ENCODE measurements at regions not wholly inside any gene's neighbourhood (a gene's known extent, or its start where the extent isn't known, plus 50 kb on each side); places are given as distances from the start of the nearest gene placed in this dataset.

- CTCF ChIA-PET = no interaction called here
- TF ChIP-seq SUZ12 (IDR thresholded peaks at IDR 0.05; ENCODE audit: unreplicated experiment) = no peak
- no peak for TF ChIP-seq PKNOX1 (IDR thresholded peaks at IDR 0.05)
- TF ChIP-seq NFXL1 (IDR thresholded peaks at IDR 0.05; ENCODE audit: borderline replicate concordance) = no peak
- TF ChIP-seq ZNF592 (IDR thresholded peaks at IDR 0.05) = no peak
- no peak for TF ChIP-seq ZNF384 (IDR thresholded peaks at IDR 0.05; ENCODE audit: borderline replicate concordance, low read depth, low read length)
- no peak for TF ChIP-seq RFX5 (IDR thresholded peaks at IDR 0.05; ENCODE audit: low read depth, low read length)
- no peak for TF ChIP-seq SP1 (IDR thresholded peaks at IDR 0.05; ENCODE audit: low read depth, low read length)
- no peak for TF ChIP-seq RBBP5 (conservative IDR thresholded peaks at IDR 0.05)
- no peak for TF ChIP-seq IRF4 (IDR thresholded peaks at IDR 0.05; ENCODE audit: low read depth, low read length)
- TF ChIP-seq TCF7 (IDR thresholded peaks at IDR 0.05; ENCODE audit: borderline replicate concordance) = no peak
- no peak for TF ChIP-seq RAD51 (IDR thresholded peaks at IDR 0.05)
- TF ChIP-seq YBX1 (IDR thresholded peaks at IDR 0.05) = no peak
- no peak for TF ChIP-seq CEBPB (IDR thresholded peaks at IDR 0.05; ENCODE audit: borderline replicate concordance in 1 of 2, low read depth in 2 of 2, low read length in 2 of 2)
- no peak for TF ChIP-seq ZBTB40 (IDR thresholded peaks at IDR 0.05; ENCODE audit: borderline replicate concordance)
- no peak for TF ChIP-seq EGR1 (IDR thresholded peaks at IDR 0.05; ENCODE audit: borderline replicate concordance in 1 of 2, low read depth in 2 of 2, low read length in 2 of 2)
- no peak for TF ChIP-seq SREBF2 (IDR thresholded peaks at IDR 0.05; ENCODE audit: low read length)
- TF ChIP-seq KDM1A (IDR thresholded peaks at IDR 0.05; ENCODE audit: borderline replicate concordance) = no peak
Observed at GRCh38 chr3:128555098-128555825, 62.3 kb upstream of the GATA2 start.

More at GRCh38 chr3:128555098-128555825, 62.3 kb upstream of the GATA2 start:
- in situ Hi-C loops (cut with MboI) (no loop called here), intact Hi-C loops (cut with micrococcal nuclease; ENCODE audit: unreplicated experiment) (no loop called here)
- H3K27me3 ChIP-seq (replicated peaks in 1 of 2; ENCODE audit: control insufficient read depth in 2 of 2, insufficient read depth in 2 of 2, low read length in 1 of 2) = peaks cover 4 to 5% of the 10 kb centered on the region in 2 experiments
- no peaks in the 10 kb centered on the region for H4K20me1 ChIP-seq (ENCODE audit: control insufficient read depth, insufficient read depth)
- ATAC-seq = no peak
- ChIA-PET RAD21 (ENCODE audit: unreplicated experiment) (no interaction called here), SMC1A (ENCODE audit: uncharacterized antibody, unreplicated experiment) (no interaction called here), POLR2A (no interaction called here)
- FAIRE-seq = no peak
- no peak overlapping the region for H3K4me3 ChIP-seq
- H3K79me2 ChIP-seq (ENCODE audit: control insufficient read depth, insufficient read depth, low read length) = no peaks in the 10 kb centered on the region
- H2AFZ ChIP-seq (ENCODE audit: control insufficient read depth, low read depth, low read length) = no peak overlapping the region
- H3K27ac ChIP-seq (ENCODE audit: control insufficient read depth, insufficient read depth) = no peak overlapping the region
- BruUV-seq (replicated peaks) = no TSS peak
- no peak overlapping the region for H3K9ac ChIP-seq (ENCODE audit: control insufficient read depth, insufficient read depth, low read length)
- H3K9me3 ChIP-seq (replicated peaks; ENCODE audit: control insufficient read depth, insufficient read depth, low read length) = peaks cover 2% of the 10 kb centered on the region; the same call in 2 of the 3 replicates
- DNase-seq (ENCODE audit: low read depth, low spot score) = no peak
- no peaks in the 10 kb centered on the region for H3K36me3 ChIP-seq (ENCODE audit: control insufficient read depth in 2 of 2, insufficient read depth in 2 of 2, low read length in 1 of 2)
- H3K4me2 ChIP-seq (ENCODE audit: control insufficient read depth, insufficient read depth) = no peak overlapping the region
- WGBS (ENCODE audit: insufficient coverage, insufficient replicate concordance, low lambda C conversion rate, missing lambda C conversion rate) = 51% methylated on average over 38 of the region's 68 CpGs
- no peaks in the 10 kb centered on the region for H3K4me1 ChIP-seq (ENCODE audit: control insufficient read depth, insufficient read depth, low read length)
